ENCODE measurements at regions not wholly inside any gene's neighbourhood (a gene's known extent, or its start where the extent isn't known, plus 50 kb on each side); places are given as distances from the start of the nearest gene placed in this dataset.

DNA sequence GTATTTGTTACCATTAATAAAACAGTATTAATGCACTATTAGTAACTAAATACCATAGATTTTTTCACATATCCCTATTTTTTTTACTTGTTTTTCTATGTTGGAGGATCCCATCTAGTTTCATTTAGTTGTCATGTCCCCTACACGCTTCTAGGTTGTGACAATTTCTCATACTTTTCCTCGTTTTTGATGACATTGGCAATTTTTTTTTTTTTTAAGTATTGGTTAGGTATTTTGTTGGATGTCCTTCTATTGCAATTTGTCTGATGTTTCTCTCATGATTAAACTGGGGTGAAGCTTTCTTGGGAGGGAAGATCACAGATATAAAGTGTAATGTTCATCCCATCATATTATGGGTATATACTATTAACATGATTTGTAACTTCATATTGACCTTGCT lies 409.1 kb upstream of the CNTN6 start:
- Mint-ChIP-seq H3K4me1 (ENCODE audit: low read depth) (no peaks in the 10 kb centered on the region), H3K27me3 (peaks cover 10% of the 10 kb centered on the region), H3K27ac (peak overlapping the region; percentile 6), H3K4me3 (ENCODE audit: low read depth) (no peak overlapping the region), H3K36me3 (ENCODE audit: insufficient read depth) (no peaks in the 10 kb centered on the region), H3K9me3 (ENCODE audit: low read depth) (no peaks in the 10 kb centered on the region)
- no peak for DNase-seq (ENCODE audit: low spot score, unreplicated experiment)
- TF ChIP-seq, protein P1, sequence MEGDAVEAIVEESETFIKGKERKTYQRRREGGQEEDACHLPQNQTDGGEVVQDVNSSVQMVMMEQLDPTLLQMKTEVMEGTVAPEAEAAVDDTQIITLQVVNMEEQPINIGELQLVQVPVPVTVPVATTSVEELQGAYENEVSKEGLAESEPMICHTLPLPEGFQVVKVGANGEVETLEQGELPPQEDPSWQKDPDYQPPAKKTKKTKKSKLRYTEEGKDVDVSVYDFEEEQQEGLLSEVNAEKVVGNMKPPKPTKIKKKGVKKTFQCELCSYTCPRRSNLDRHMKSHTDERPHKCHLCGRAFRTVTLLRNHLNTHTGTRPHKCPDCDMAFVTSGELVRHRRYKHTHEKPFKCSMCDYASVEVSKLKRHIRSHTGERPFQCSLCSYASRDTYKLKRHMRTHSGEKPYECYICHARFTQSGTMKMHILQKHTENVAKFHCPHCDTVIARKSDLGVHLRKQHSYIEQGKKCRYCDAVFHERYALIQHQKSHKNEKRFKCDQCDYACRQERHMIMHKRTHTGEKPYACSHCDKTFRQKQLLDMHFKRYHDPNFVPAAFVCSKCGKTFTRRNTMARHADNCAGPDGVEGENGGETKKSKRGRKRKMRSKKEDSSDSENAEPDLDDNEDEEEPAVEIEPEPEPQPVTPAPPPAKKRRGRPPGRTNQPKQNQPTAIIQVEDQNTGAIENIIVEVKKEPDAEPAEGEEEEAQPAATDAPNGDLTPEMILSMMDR (IDR thresholded peaks at IDR 0.05; ENCODE audit: unreplicated experiment) = no peak

DNA sequence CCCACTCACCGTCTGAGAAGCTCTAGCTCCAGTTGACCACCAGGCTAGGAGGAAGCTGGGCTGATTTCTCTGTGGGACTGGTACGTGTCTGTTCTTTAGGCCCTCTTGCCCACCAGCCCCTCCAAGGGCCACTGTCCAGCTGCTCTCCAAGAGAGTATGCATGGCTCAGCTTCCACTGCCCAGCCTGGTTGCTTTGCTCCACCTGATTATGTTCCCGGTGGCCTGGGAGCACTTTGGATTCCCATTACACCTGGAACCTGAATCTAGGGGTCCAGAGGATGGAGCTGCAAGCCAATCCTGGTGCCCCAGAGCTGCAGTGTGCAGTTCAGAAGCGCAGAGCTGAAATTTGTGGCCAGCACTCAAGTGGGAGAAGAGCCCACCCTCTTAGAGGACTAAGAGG lies 402.1 kb upstream of the CNTN6 start:
- no peak for DNase-seq (ENCODE audit: low spot score, unreplicated experiment)
- Mint-ChIP-seq H3K27me3 (peaks cover 5% of the 10 kb centered on the region), H3K27ac (no peak overlapping the region), H3K4me1 (ENCODE audit: low read depth) (no peaks in the 10 kb centered on the region), H3K36me3 (ENCODE audit: insufficient read depth) (no peaks in the 10 kb centered on the region), H3K4me3 (ENCODE audit: low read depth) (no peak overlapping the region), H3K9me3 (ENCODE audit: low read depth) (peaks cover 13% of the 10 kb centered on the region)
- TF ChIP-seq, protein P1 (IDR thresholded peaks at IDR 0.05; ENCODE audit: unreplicated experiment) = no peak

DNA sequence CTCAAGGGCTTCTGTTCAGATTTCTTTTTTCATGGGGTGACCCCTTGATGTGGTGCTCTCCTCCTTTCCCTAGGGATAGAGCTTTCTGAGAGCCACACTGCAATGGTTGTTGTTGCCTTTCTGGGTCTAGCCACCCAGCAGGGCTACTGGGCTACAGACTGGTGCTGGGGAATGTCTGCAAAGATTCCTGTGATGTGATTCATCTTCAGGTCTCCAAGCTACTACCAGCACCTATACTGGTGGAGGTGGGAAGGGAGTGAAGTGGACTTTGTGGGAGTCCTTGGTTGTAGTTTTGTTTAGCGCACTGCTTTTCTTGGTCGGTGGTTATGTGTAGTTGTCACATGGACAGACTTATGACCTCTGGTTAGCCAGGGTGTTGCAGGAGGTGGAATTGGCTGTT lies 392.3 kb upstream of the CNTN6 start:
- H3K4me3 Mint-ChIP-seq (ENCODE audit: low read depth) = no peak overlapping the region
- TF ChIP-seq, protein P1 (IDR thresholded peaks at IDR 0.05; ENCODE audit: unreplicated experiment) = no peak
- no peaks in the 10 kb centered on the region for H3K9me3 Mint-ChIP-seq (ENCODE audit: low read depth)
- H3K4me1 Mint-ChIP-seq (ENCODE audit: low read depth) = no peaks in the 10 kb centered on the region
- H3K27ac Mint-ChIP-seq = no peak overlapping the region
- H3K36me3 Mint-ChIP-seq (ENCODE audit: insufficient read depth) = no peaks in the 10 kb centered on the region
- no peaks in the 10 kb centered on the region for H3K27me3 Mint-ChIP-seq
- DNase-seq (ENCODE audit: low spot score, unreplicated experiment) = no peak

DNA sequence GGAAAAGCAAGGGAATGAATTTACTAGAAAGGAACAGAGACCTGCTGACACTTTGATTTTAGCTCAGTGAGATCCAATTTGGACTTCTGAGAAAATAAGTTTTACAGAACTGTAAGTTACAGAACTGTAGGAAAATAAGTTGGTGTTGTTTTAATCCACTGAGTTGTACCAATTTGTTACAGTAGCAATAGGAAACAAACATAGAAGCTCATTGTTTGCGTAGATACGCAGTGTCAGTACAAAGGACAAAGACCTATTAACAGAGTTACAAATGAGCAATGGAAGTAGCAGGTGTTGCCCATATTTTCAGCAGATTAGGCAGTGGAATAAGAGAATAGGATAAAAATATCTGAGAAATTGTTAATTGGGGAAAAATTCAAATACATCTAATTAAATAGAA lies 385.8 kb upstream of the CNTN6 start:
- TF ChIP-seq, protein P1 (IDR thresholded peaks at IDR 0.05; ENCODE audit: unreplicated experiment) = no peak
- no peak for DNase-seq (ENCODE audit: low spot score, unreplicated experiment)
- H3K9me3 Mint-ChIP-seq (ENCODE audit: low read depth) = no peaks in the 10 kb centered on the region
- no peak overlapping the region for H3K4me3 Mint-ChIP-seq (ENCODE audit: low read depth)
- H3K36me3 Mint-ChIP-seq (ENCODE audit: insufficient read depth) = no peaks in the 10 kb centered on the region
- H3K27ac Mint-ChIP-seq = no peak overlapping the region
- no peaks in the 10 kb centered on the region for H3K27me3 Mint-ChIP-seq
- peaks cover 3% of the 10 kb centered on the region for H3K4me1 Mint-ChIP-seq (ENCODE audit: low read depth)

DNA sequence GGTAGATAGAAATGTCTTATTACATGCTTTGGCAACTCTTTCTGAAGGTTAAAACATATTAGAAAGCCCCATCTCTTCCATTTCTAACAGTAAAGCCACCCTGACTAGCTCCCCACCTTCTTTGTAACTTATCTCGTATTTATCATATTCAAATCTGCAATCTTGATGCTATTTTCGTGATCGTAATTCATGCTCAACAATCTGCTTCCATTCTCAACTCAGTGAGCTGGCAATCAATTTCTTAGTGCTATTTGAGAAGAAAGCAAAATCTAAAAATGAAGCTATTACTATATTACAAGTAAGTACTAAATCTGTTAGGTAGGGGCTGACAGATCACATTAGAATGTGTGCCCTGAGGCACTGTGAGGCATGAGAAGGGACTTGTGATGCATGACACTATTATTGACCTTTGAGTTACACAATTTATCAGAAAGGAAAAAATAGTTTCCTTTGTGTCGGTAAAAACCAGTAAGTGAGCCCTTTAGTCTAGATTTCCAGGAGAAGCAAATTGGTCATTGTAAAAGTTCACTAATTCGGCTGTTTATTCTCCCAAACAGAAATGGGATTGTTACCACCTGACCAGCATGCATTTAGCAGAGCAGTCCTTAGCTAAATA lies 379.7 kb upstream of the CNTN6 start:
- H3K36me3 Mint-ChIP-seq (ENCODE audit: insufficient read depth) = no peaks in the 10 kb centered on the region
- peaks cover 3% of the 10 kb centered on the region for H3K9me3 Mint-ChIP-seq (ENCODE audit: low read depth)
- TF ChIP-seq, protein P1 (IDR thresholded peaks at IDR 0.05; ENCODE audit: unreplicated experiment) = no peak
- H3K4me3 Mint-ChIP-seq (ENCODE audit: low read depth) = no peak overlapping the region
- no peak for DNase-seq (ENCODE audit: low spot score, unreplicated experiment)
- H3K27me3 Mint-ChIP-seq = no peaks in the 10 kb centered on the region
- H3K27ac Mint-ChIP-seq = no peak overlapping the region
- peaks cover 16% of the 10 kb centered on the region for H3K4me1 Mint-ChIP-seq (ENCODE audit: low read depth)

Data from progenitor cell of endocrine pancreas (in vitro differentiated cells).